ENCODE measurements at regions not wholly inside any gene's neighbourhood (a gene's known extent, or its start where the extent isn't known, plus 50 kb on each side); places are given as distances from the start of the nearest gene placed in this dataset.

- H3K23ac ChIP-seq (ENCODE audit: insufficient read length), result no peak overlapping the region
- H3K18ac ChIP-seq (ENCODE audit: extremely low read depth, low read length), result no peak overlapping the region
- no peak overlapping the region for H2BK5ac ChIP-seq (ENCODE audit: low read depth, low read length)
- 92% methylated on average over 1 of the region's 1 CpG; no CpG with 5 or more reads in 1 of the 2 experiments for WGBS, 2 experiments (ENCODE audit: extremely low coverage in 1 of 2, insufficient coverage in 1 of 2, insufficient read length in 1 of 2, insufficient replicate concordance in 2 of 2, low coverage in 1 of 2, low lambda C conversion rate in 2 of 2, missing lambda C conversion rate in 1 of 2)
- H2AFZ ChIP-seq (ENCODE audit: low read length), result no peak overlapping the region
- H4K20me1 ChIP-seq (replicated peaks in 1 of 2; ENCODE audit: control insufficient read depth in 1 of 2, insufficient read depth in 2 of 2, low read length in 2 of 2), result no peaks in the 10 kb centered on the region
- H3K4me1 ChIP-seq (replicated peaks in 1 of 4; ENCODE audit: control insufficient read depth in 3 of 4, insufficient read depth in 4 of 4, low read length in 3 of 4), result peaks cover 1 to 9% (median 3%) of the 10 kb centered on the region in 4 experiments; a peak in 3 of 7 replicates
- no peak overlapping the region for H3K14ac ChIP-seq (ENCODE audit: insufficient read length)
- peaks cover 10 to 31% (median 25%) of the 10 kb centered on the region in 4 experiments for H3K27me3 ChIP-seq (replicated peaks in 1 of 4; ENCODE audit: control insufficient read depth in 3 of 4, extremely low read depth in 1 of 4, insufficient read depth in 3 of 4, low read length in 3 of 4)
- no peak overlapping the region for H2BK120ac ChIP-seq (replicated peaks; ENCODE audit: low read depth, low read length)
- H2BK15ac ChIP-seq (ENCODE audit: low read length), result no peak overlapping the region
- no peak overlapping the region for H3K4ac ChIP-seq (replicated peaks; ENCODE audit: insufficient read length, low read depth, low read length)
- H3K36me3 ChIP-seq (ENCODE audit: control insufficient read depth in 2 of 4, insufficient read depth in 4 of 4, low read length in 3 of 4), result no peaks in the 10 kb centered on the region; a peak in 1 of 8 replicates
- H3K23me2 ChIP-seq (ENCODE audit: low read depth, low read length), result no peaks in the 10 kb centered on the region
- ChIA-PET CTCF (ENCODE audit: partially characterized antibody) (interaction anchor here (1.0 to 1.6 kb wide), 2 partner anchors 23 to 28 kb away, joined by 3 read pairs; no protein-coding TSS in a partner anchor), POLR2A (ENCODE audit: partially characterized antibody) (no interaction called here)
- no peak overlapping the region for H4K91ac ChIP-seq (replicated peaks; ENCODE audit: insufficient read length, low read length)
- no peak overlapping the region for H3K4me2 ChIP-seq (ENCODE audit: insufficient read depth in 1 of 2, low read depth in 2 of 2, low read length in 2 of 2)
- H2BK20ac ChIP-seq (ENCODE audit: low read length), result no peak overlapping the region
- H3K79me2 ChIP-seq (ENCODE audit: control insufficient read depth in 1 of 2, insufficient read depth in 2 of 2, low read length in 2 of 2), result no peaks in the 10 kb centered on the region
- no peak overlapping the region for H3K4me3 ChIP-seq (ENCODE audit: extremely low read depth in 1 of 4, insufficient read depth in 2 of 4, low read depth in 3 of 4, low read length in 4 of 4)
- H3K9me3 ChIP-seq (ENCODE audit: insufficient read depth in 2 of 2, low read depth in 1 of 2, low read length in 1 of 2), result peaks cover 0 to 4% of the 10 kb centered on the region in 2 experiments; a peak in 1 of 4 replicates
- no peak overlapping the region for H2AK5ac ChIP-seq (ENCODE audit: low read depth, low read length)
- no peak overlapping the region for H3K27ac ChIP-seq (ENCODE audit: low read depth, low read length)
- FAIRE-seq (no peak), DNase-seq (ENCODE audit: low read depth in 1 of 2, low spot score in 2 of 2) (no peak)
- H4K8ac ChIP-seq (ENCODE audit: extremely low read depth, insufficient read depth, low read length), result no peak overlapping the region
- no peak overlapping the region for H2BK12ac ChIP-seq (ENCODE audit: low read depth, low read length)
- H3K56ac ChIP-seq (replicated peaks; ENCODE audit: insufficient read length, low read depth, low read length), result no peak overlapping the region
- no peak overlapping the region for H3K9ac ChIP-seq (replicated peaks in 1 of 4; ENCODE audit: extremely low read depth in 1 of 4, low read depth in 3 of 4, low read length in 3 of 4)
- TF ChIP-seq CTCF (IDR thresholded peaks at IDR 0.05; ENCODE audit: control extremely low read depth in 1 of 3, insufficient read depth in 1 of 3, low read depth in 1 of 3, low read length in 3 of 3), result no peak
- TF ChIP-seq SP1 (IDR thresholded peaks at IDR 0.05; ENCODE audit: low read depth, low read length), result no peak
- no peak for TF ChIP-seq CBX5 (IDR thresholded peaks at IDR 0.05; ENCODE audit: low read depth, low read length)
- TF ChIP-seq FOSL1 (IDR thresholded peaks at IDR 0.05; ENCODE audit: insufficient read depth, low read depth, low read length), result no peak
- no peak for TF ChIP-seq SIN3A (conservative IDR thresholded peaks at IDR 0.05 in 1 of 2, IDR thresholded peaks at IDR 0.05 in 1 of 2; ENCODE audit: low read depth in 1 of 2, low read length in 2 of 2)
- TF ChIP-seq JUND (IDR thresholded peaks at IDR 0.05; ENCODE audit: low read length), result no peak
- no peak for TF ChIP-seq SUZ12 (IDR thresholded peaks at IDR 0.05; ENCODE audit: low read length)
- no peak for TF ChIP-seq EP300 (IDR thresholded peaks at IDR 0.05; ENCODE audit: borderline replicate concordance in 1 of 2, low read depth in 2 of 2, low read length in 2 of 2)
- TF ChIP-seq POLR2A (IDR thresholded peaks at IDR 0.05; ENCODE audit: control extremely low read depth in 1 of 2, low read depth in 2 of 2, low read length in 2 of 2), result no peak
- TF ChIP-seq TAF7 (optimal IDR thresholded peaks at IDR 0.05; ENCODE audit: borderline replicate concordance, low read depth, low read length), result no peak
- H3K79me1 ChIP-seq (ENCODE audit: low read depth, low read length), result no peaks in the 10 kb centered on the region
- no peak overlapping the region for H4K5ac ChIP-seq (ENCODE audit: insufficient read length, low read depth, low read length)
These were observed 105.7 kb upstream of the VPREB1 start for GRCh38 chr22:22138915-22139314.
